RWPE1 (cell line): ENCODE measurements at regions not wholly inside any gene's neighbourhood (a gene's known extent, or its start where the extent isn't known, plus 50 kb on each side); places are given as distances from the start of the nearest gene placed in this dataset.

Experiments used
- CTCF ChIA-PET: fragments of 350-600 bp; sonication (Branson Sonifier 250); formaldehyde crosslinking; extraction: SDS; loops from one replicate; lab custom pipeline; 2021; lab: Yijun Ruan, JAX
- POLR2A ChIA-PET: fragments of 400-600 bp; formaldehyde crosslinking; extraction: SDS; loops from one replicate; lab custom pipeline; 2020; ENCODE audit warnings: antibody characterized with exemption; ENCODE audit not compliant: low non-redundant PET; lab: Yijun Ruan, JAX
- DNase-seq: peaks from one replicate; pipeline ENCODE4 v3.0.0; 2012; ENCODE audit warnings: low spot score
- H3K27ac ChIP-seq: fragments of 450-650 bp; 2 replicates; pipeline ENCODE4 v1.5.1; 2017
- CTCF ChIP-seq: fragments of 450-650 bp; conservative IDR thresholded peaks from 2 replicates; pipeline ENCODE4 v1.5.1; 2017; ENCODE audit warnings: low read depth, mild to moderate bottlenecking

GRCh38 chr6:164477101-164477500 is 832.3 kb downstream of the C6orf118 start:
- no peak for TF ChIP-seq CTCF
- no peak for DNase-seq
- ChIA-PET POLR2A (no interaction called here), CTCF (interaction anchor here (0.6 kb wide), 1 partner anchor 571 kb away, joined by 3 read pairs; no protein-coding TSS in a partner anchor)
- no peak overlapping the region for H3K27ac ChIP-seq

GRCh38 chr6:164469276-164469949 is 840.0 kb downstream of the C6orf118 start:
- no peak overlapping the region for H3K27ac ChIP-seq
- DNase-seq: no peak
- ChIA-PET CTCF (no interaction called here), POLR2A (no interaction called here)
- no peak for TF ChIP-seq CTCF

GRCh38 chr6:164455835-164456234 is 853.6 kb downstream of the C6orf118 start:
- no peak for DNase-seq
- H3K27ac ChIP-seq: no peak overlapping the region
- TF ChIP-seq CTCF: no peak
- POLR2A ChIA-PET: no interaction called here
- CTCF ChIA-PET: interaction anchor here (0.6 kb wide), 1 partner anchor 1591 kb away, joined by 3 read pairs; no protein-coding TSS in a partner anchor

GRCh38 chr6:164453835-164454234 is 855.6 kb downstream of the C6orf118 start:
- no peak overlapping the region for H3K27ac ChIP-seq
- ChIA-PET POLR2A (no interaction called here), CTCF (interaction anchor here (0.6 kb wide), 2 partner anchors 175 to 952 kb away, joined by 3 read pairs; no protein-coding TSS in a partner anchor)
- no peak for DNase-seq
- no peak for TF ChIP-seq CTCF

- ChIA-PET CTCF (interaction anchor here (0.7 kb wide), 1 partner anchor 655 kb away, joined by 3 read pairs; no protein-coding TSS in a partner anchor), POLR2A (no interaction called here)
- DNase-seq: no peak
- no peak overlapping the region for H3K27ac ChIP-seq
- TF ChIP-seq CTCF: no peak
These were observed 866.8 kb downstream of the C6orf118 start for GRCh38 chr6:164442572-164442971.

- TF ChIP-seq CTCF: no peak
- POLR2A ChIA-PET: no interaction called here
- no peak for DNase-seq
- no peak overlapping the region for H3K27ac ChIP-seq
- CTCF ChIA-PET: no interaction called here
These were observed 870.1 kb downstream of the C6orf118 start for GRCh38 chr6:164439331-164439730.
